HepG2 (cell line): ENCODE measurements at regions not wholly inside any gene's neighbourhood (a gene's known extent, or its start where the extent isn't known, plus 50 kb on each side); places are given as distances from the start of the nearest gene placed in this dataset.

Source experiments
- CBX5 ChIP-seq: sonication (generic); formaldehyde crosslinking; IDR thresholded peaks from 2 replicates; pipeline ENCODE4 v1.4.0; 2020; ENCODE audit warnings: missing genetic modification reagents, borderline replicate concordance
- EZH2 ChIP-seq: conservative IDR thresholded peaks from 2 replicates; pipeline ENCODE4 v1.6.1; 2012; ENCODE audit warnings: mild to moderate bottlenecking, low read depth, low read length, moderate library complexity
- HMG20A ChIP-seq: IDR thresholded peaks from 2 replicates; pipeline ENCODE4 v1.6.1; 2016; ENCODE audit warnings: borderline replicate concordance
- HOXA7 ChIP-seq: sonication (generic); formaldehyde crosslinking; IDR thresholded peaks from 2 replicates; pipeline ENCODE4 v1.8.1; 2022; ENCODE audit warnings: mild to moderate bottlenecking, missing genetic modification reagents, moderate library complexity
- HOXA9 ChIP-seq: sonication (generic); formaldehyde crosslinking; IDR thresholded peaks from 2 replicates; pipeline ENCODE4 v1.8.1; 2022; ENCODE audit warnings: missing genetic modification reagents, mild to moderate bottlenecking, moderate library complexity, borderline replicate concordance
- IRF9 ChIP-seq: sonication (generic); formaldehyde crosslinking; IDR thresholded peaks from 2 replicates; pipeline ENCODE4 v1.8.0; 2022; ENCODE audit warnings: missing genetic modification reagents, mild to moderate bottlenecking, borderline replicate concordance
- MXI1 ChIP-seq: IDR thresholded peaks from 3 replicates; pipeline ENCODE4 v1.6.1; 2012; ENCODE audit warnings: low read depth, low read length, inconsistent platforms, borderline replicate concordance
- REST ChIP-seq, 2 experiments: IDR thresholded peaks; 2 replicates each; pipeline ENCODE4 v1.6.1; 2011 to 2012; ENCODE audit warnings: low read length in 2 of 2, borderline replicate concordance in 1 of 2, low read depth in 1 of 2, mild to moderate bottlenecking in 1 of 2, moderate library complexity in 1 of 2
- RFX5 ChIP-seq: IDR thresholded peaks from 2 replicates; pipeline ENCODE4 v1.6.1; 2011; ENCODE audit warnings: low read depth, low read length, improper control_type of control experiment
- SRSF1 ChIP-seq: fragments of 200-400 bp; formaldehyde crosslinking; optimal IDR thresholded peaks from 2 replicates; pipeline ENCODE3; 2017; ENCODE audit warnings: mild to moderate bottlenecking, low read depth, low read length, moderate library complexity
- U2AF1 ChIP-seq: fragments of 200-400 bp; formaldehyde crosslinking; optimal IDR thresholded peaks from 2 replicates; pipeline ENCODE3; 2017; ENCODE audit warnings: mild to moderate bottlenecking, low read depth, low read length
- ZNF138 ChIP-seq: sonication (generic); formaldehyde crosslinking; IDR thresholded peaks from 2 replicates; pipeline ENCODE4 v1.5.0; 2020; ENCODE audit warnings: mild to moderate bottlenecking, low read depth, missing genetic modification reagents
- ZNF740 ChIP-seq: sonication (generic); formaldehyde crosslinking; IDR thresholded peaks from 2 replicates; pipeline ENCODE4 v1.4.0; 2020; ENCODE audit warnings: missing genetic modification reagents

GRCh38 chr3:8400911-8401310, 100.7 kb upstream of the LMCD1 start:
- TF ChIP-seq CBX5 (CRISPR knock-in tag) = no peak
- no peak for TF ChIP-seq SRSF1
- TF ChIP-seq REST (IDR thresholded peaks at IDR 0.05; ENCODE audit: borderline replicate concordance in 1 of 2, low read depth in 1 of 2, low read length in 2 of 2) = no peak
- no peak for TF ChIP-seq EZH2
- TF ChIP-seq IRF9 (CRISPR knock-in tag) = no peak
- TF ChIP-seq U2AF1 = no peak
- no peak for TF ChIP-seq HOXA7 (CRISPR knock-in tag)
- TF ChIP-seq HMG20A (CRISPR knock-in tag) = no peak
- TF ChIP-seq ZNF740 = no peak
- no peak for TF ChIP-seq RFX5
- TF ChIP-seq HOXA9 (CRISPR knock-in tag) = no peak
- no peak for TF ChIP-seq MXI1
- TF ChIP-seq ZNF138 (CRISPR knock-in tag) = no peak
